ENCODE measurements at regions not wholly inside any gene's neighbourhood (a gene's known extent, or its start where the extent isn't known, plus 50 kb on each side); places are given as distances from the start of the nearest gene placed in this dataset.

DNA sequence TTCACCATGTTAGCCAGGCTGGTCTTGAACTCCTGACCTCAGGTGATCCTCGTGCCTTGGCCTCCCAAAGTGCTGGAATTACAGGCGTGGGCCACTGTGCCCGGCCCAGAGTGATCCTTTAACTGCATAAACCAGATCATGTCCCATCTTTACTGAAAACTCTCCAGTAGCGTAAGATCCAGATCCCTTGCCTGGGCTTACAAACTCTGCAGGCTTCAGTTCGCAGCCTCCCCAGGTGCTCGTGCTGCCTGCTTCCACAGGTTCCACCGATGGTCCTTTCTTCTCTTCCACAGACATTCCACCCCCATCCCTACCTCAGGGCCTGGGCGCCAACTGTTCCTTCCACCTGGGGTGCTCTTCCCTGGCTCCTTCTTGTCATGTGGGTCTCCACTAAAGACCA is 88.8 kb upstream of the SHANK2 start:
- 85 to 92% (median 91%) methylated on average over 8 of the region's 8 CpGs for WGBS, 3 donors
- Histone ChIP-seq H3K36me3 (ENCODE audit: control insufficient read depth in 3 of 3, insufficient read depth in 2 of 3, low read depth in 1 of 3, low read length in 3 of 3) (no peaks in the 10 kb centered on the region), H3K4me1 (ENCODE audit: control insufficient read depth in 3 of 3, insufficient read depth in 2 of 3, low read depth in 1 of 3, low read length in 2 of 3) (peaks cover 0 to 18% (median 0%) of the 10 kb centered on the region in 3 donors), H3K4me3 (ENCODE audit: low read depth in 1 of 3, low read length in 3 of 3) (no peak overlapping the region), H3K27ac (ENCODE audit: low read depth in 1 of 3, low read length in 2 of 3) (no peak overlapping the region), H3K27me3 (ENCODE audit: control insufficient read depth in 3 of 3, insufficient read depth in 3 of 3, low read length in 3 of 3) (no peaks in the 10 kb centered on the region), H3K9me3 (ENCODE audit: control insufficient read depth in 2 of 2, insufficient read depth in 1 of 2, low read depth in 1 of 2, low read length in 1 of 2) (no peaks in the 10 kb centered on the region)
- DNase-seq (no peak), FAIRE-seq (no peak)

DNA sequence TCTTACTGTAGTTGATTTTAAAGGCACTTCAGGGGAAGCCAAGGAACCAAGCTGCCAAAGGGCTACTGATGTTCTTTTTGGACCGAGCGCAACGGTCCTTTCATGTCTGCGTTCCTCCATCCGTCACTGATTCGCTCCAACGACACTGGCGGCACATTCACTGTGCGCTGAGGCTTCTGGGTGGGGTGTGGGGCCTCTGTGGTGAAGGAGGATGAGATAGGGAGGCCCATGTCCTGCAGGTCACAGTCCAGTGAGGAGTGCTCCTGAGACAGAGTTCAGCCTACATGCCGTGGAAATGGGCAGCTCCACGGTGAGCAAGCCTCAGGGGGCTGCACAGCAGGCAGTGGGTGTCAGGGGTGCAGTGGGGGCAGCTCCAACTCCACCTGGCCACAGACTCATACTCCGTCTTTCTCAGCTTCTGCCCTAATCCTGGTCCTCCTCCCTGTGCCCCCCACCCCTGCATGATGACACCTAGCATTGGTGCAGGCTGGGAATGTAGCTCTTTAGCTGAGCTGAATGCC is 87.8 kb upstream of the SHANK2 start:
- DNase-seq (peak in 1 of 2 donors; percentile 46), FAIRE-seq (no peak)
- H3K4me1 ChIP-seq (ENCODE audit: control insufficient read depth in 3 of 3, insufficient read depth in 2 of 3, low read depth in 1 of 3, low read length in 2 of 3): peaks cover 0 to 18% (median 0%) of the 10 kb centered on the region in 3 donors
- H3K4me3 ChIP-seq (ENCODE audit: low read depth in 1 of 3, low read length in 3 of 3): no peak overlapping the region
- H3K27me3 ChIP-seq (ENCODE audit: control insufficient read depth in 3 of 3, insufficient read depth in 3 of 3, low read length in 3 of 3): no peaks in the 10 kb centered on the region
- H3K27ac ChIP-seq (ENCODE audit: low read depth in 1 of 3, low read length in 2 of 3): peak overlapping the region in 1 of 3 donors; percentile 51
- H3K9me3 ChIP-seq (ENCODE audit: control insufficient read depth in 2 of 2, insufficient read depth in 1 of 2, low read depth in 1 of 2, low read length in 1 of 2): no peaks in the 10 kb centered on the region
- no peaks in the 10 kb centered on the region for H3K36me3 ChIP-seq (ENCODE audit: control insufficient read depth in 3 of 3, insufficient read depth in 2 of 3, low read depth in 1 of 3, low read length in 3 of 3)
- WGBS, 3 donors: 80 to 87% (median 81%) methylated on average over 11 to 12 of the region's 12 CpGs

DNA sequence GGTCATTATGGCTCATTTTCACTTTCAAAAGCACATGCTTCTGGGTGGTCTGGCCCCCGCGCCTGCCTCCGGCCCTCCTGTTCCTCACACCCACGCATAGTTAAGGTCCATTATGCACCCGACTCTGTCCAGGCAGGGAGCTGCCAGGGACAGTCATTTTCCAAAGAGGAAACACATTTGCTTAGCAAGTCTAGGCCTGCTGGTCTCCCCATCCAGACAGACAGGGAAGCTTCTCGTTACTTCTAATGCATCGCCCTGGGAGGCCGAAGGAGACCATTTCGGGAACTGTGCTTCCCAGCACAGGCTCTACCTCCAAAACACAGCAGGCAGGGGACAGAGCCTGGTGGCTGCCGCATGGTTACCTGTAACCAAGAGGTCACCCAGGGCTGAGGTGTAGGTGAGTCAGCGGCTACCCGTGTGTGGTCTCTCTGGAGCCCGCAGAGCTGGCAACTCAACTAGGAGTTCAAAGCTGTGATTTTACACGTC is 87.1 kb upstream of the SHANK2 start:
- DNase-seq (no peak), FAIRE-seq (no peak)
- Histone ChIP-seq H3K27ac (ENCODE audit: low read depth in 1 of 3, low read length in 2 of 3) (peak overlapping the region in 1 of 3 donors; percentile 51), H3K9me3 (ENCODE audit: control insufficient read depth in 2 of 2, insufficient read depth in 1 of 2, low read depth in 1 of 2, low read length in 1 of 2) (no peaks in the 10 kb centered on the region), H3K4me1 (ENCODE audit: control insufficient read depth in 3 of 3, insufficient read depth in 2 of 3, low read depth in 1 of 3, low read length in 2 of 3) (peaks cover 0 to 18% (median 0%) of the 10 kb centered on the region in 3 donors), H3K36me3 (ENCODE audit: control insufficient read depth in 3 of 3, insufficient read depth in 2 of 3, low read depth in 1 of 3, low read length in 3 of 3) (no peaks in the 10 kb centered on the region), H3K27me3 (ENCODE audit: control insufficient read depth in 3 of 3, insufficient read depth in 3 of 3, low read length in 3 of 3) (no peaks in the 10 kb centered on the region), H3K4me3 (ENCODE audit: low read depth in 1 of 3, low read length in 3 of 3) (no peak overlapping the region)
- 68 to 85% (median 78%) methylated on average over 14 of the region's 14 CpGs for WGBS, 3 donors

DNA sequence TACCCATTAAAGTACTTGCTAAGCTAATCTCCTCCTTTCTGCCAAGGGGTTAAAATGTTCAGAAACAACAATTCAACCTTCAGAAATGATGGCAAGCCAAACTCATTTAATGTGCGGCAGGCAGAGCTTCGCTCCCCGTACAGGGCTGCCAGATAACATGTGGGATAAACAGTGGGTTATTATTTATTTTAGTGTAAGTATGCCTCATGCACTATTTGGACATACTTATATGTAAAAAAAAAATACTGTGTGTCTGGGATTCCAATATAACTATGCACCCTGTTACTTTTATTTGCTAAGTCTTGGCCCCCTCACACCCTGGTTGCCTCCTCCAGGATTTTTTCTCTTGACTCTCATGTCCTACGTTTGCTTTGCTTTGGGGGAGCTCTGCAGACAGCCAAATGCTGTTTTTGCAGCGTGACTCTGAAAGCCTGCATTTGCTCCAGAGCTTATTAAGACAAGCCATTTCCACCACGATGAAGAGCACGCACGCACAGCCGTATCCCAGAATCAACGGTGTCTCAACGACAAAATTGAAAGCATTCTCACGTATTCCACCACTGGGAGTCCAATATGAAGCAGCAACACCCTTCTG is 86.5 kb upstream of the SHANK2 start:
- FAIRE-seq (no peak), DNase-seq (peak in 1 of 2 donors; percentile 12)
- WGBS, 3 donors: 59 to 90% (median 85%) methylated on average over 12 of the region's 12 CpGs
- Histone ChIP-seq H3K9me3 (ENCODE audit: control insufficient read depth in 2 of 2, insufficient read depth in 1 of 2, low read depth in 1 of 2, low read length in 1 of 2) (no peaks in the 10 kb centered on the region), H3K27ac (ENCODE audit: low read depth in 1 of 3, low read length in 2 of 3) (peak overlapping the region in 1 of 3 donors; percentile 51), H3K4me1 (ENCODE audit: control insufficient read depth in 3 of 3, insufficient read depth in 2 of 3, low read depth in 1 of 3, low read length in 2 of 3) (peaks cover 0 to 18% (median 0%) of the 10 kb centered on the region in 3 donors), H3K27me3 (ENCODE audit: control insufficient read depth in 3 of 3, insufficient read depth in 3 of 3, low read length in 3 of 3) (no peaks in the 10 kb centered on the region), H3K4me3 (ENCODE audit: low read depth in 1 of 3, low read length in 3 of 3) (no peak overlapping the region), H3K36me3 (ENCODE audit: control insufficient read depth in 3 of 3, insufficient read depth in 2 of 3, low read depth in 1 of 3, low read length in 3 of 3) (no peaks in the 10 kb centered on the region)

DNA sequence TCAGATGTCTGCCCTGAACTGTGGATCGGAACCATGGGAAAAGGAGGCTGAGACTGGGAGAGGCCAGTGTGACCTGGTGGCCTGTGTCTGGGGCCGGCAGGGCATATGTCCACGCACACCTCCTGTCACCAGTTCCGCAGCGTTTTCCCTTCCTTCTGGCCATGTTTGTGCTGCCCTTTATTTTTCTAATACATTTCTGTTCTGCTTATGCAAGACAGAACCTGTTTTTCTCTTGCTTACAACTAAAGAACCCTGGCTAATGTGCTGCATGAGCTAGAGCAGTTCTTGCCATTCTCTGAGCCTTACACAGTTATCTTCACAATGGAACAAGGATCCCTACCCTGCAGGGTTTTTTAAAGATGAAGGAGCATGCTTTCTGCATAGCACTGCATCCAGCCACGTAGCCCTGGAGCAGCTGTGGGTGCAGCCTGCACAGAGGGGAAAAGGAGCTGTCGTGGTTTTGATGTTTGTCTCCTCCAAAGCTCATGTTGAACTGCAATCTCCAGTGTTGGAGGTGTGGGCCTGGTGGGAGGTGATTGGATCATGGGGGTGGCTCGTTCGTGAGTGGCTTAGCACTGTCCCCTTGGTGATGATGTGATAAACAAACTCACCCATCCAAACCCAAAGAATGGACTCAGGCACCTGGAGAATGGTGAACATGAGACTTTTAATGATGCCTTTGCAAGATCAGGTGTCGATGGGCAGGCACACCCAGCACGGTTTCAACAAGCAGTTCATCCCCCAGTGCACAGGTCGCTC is 84.8 kb upstream of the SHANK2 start:
- peaks cover 0 to 6% of the 10 kb centered on the region in 2 donors for H3K9me3 ChIP-seq (ENCODE audit: control insufficient read depth in 2 of 2, insufficient read depth in 1 of 2, low read depth in 1 of 2, low read length in 1 of 2)
- DNase-seq: no peak
- WGBS, 3 donors: 76 to 84% (median 78%) methylated on average over 12 of the region's 12 CpGs
- H3K36me3 ChIP-seq (ENCODE audit: control insufficient read depth in 3 of 3, insufficient read depth in 2 of 3, low read depth in 1 of 3, low read length in 3 of 3): no peaks in the 10 kb centered on the region
- H3K27ac ChIP-seq (ENCODE audit: low read depth in 1 of 3, low read length in 2 of 3): no peak overlapping the region
- no peak for FAIRE-seq
- H3K27me3 ChIP-seq (ENCODE audit: control insufficient read depth in 3 of 3, insufficient read depth in 3 of 3, low read length in 3 of 3): no peaks in the 10 kb centered on the region
- peaks cover 0 to 16% (median 0%) of the 10 kb centered on the region in 3 donors for H3K4me1 ChIP-seq (ENCODE audit: control insufficient read depth in 3 of 3, insufficient read depth in 2 of 3, low read depth in 1 of 3, low read length in 2 of 3)
- no peak overlapping the region for H3K4me3 ChIP-seq (ENCODE audit: low read depth in 1 of 3, low read length in 3 of 3)

DNA sequence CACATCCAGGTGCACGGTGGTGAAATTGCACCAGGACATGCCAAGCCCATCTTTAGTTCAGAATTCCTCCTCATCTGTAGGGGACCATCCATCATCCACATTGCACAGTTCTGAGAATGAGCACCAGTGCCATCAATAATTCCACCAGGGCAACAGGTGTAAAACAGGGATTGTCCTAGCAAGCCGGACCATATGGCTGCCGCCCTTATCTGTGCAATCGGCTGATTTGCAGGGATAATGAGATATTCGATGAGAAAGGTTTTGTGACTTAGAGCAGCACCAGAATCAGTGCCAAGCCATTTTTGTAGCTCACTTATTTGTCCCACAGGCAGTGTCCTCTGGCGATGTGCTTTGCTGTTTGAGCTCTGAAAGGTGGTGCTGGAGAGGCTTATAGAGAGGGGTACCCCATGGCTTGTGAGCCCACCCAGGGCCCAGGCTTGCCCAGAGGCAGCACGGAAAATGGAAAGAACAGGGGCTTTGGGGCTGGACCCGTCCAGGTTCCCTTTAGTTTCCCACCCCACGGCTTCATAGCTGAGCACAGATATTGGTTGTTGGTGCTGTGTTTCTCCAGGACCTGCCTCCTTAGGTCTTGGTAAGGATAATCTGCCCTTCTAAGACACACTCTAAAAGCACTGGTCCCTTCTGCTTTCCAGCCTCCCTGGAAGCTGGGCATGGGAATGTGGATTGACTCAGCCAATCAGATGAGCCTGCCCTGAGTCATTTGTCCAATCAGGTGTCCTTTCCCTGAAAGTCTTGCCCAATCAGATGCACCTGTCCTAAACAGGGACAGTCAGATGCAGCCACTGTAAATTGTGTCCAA is 84.0 kb upstream of the SHANK2 start:
- Histone ChIP-seq H3K9me3 (ENCODE audit: control insufficient read depth in 2 of 2, insufficient read depth in 1 of 2, low read depth in 1 of 2, low read length in 1 of 2) (peaks cover 0 to 6% of the 10 kb centered on the region in 2 donors), H3K27ac (ENCODE audit: low read depth in 1 of 3, low read length in 2 of 3) (no peak overlapping the region), H3K4me3 (ENCODE audit: low read depth in 1 of 3, low read length in 3 of 3) (no peak overlapping the region), H3K4me1 (ENCODE audit: control insufficient read depth in 3 of 3, insufficient read depth in 2 of 3, low read depth in 1 of 3, low read length in 2 of 3) (peaks cover 0 to 16% (median 0%) of the 10 kb centered on the region in 3 donors), H3K36me3 (ENCODE audit: control insufficient read depth in 3 of 3, insufficient read depth in 2 of 3, low read depth in 1 of 3, low read length in 3 of 3) (no peaks in the 10 kb centered on the region), H3K27me3 (ENCODE audit: control insufficient read depth in 3 of 3, insufficient read depth in 3 of 3, low read length in 3 of 3) (no peaks in the 10 kb centered on the region)
- WGBS, 3 donors: 64 to 82% (median 65%) methylated on average over 9 of the region's 9 CpGs
- FAIRE-seq (no peak), DNase-seq (no peak)

DNA sequence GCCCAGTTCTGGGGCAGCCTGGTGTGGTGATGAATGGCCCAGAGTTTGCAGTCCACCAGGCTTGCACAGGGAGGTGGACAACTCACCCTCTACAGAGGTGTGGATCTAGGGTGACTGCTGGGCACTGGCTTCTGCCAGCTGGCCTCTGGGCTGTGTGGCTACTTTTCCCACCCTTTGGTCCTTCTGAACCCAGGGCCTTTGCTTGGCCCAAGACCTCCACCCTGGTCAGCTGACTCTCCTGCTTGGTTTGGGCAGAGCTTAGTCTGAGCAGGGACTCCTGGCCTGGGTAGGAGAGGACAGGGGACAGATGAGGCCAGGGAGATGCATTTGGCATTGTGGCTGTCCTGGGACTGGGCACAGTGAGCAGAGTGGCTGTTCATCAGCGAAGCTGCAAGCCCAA is 83.0 kb upstream of the SHANK2 start:
- no peaks in the 10 kb centered on the region for H3K27me3 ChIP-seq (ENCODE audit: control insufficient read depth in 3 of 3, insufficient read depth in 3 of 3, low read length in 3 of 3)
- DNase-seq (no peak), FAIRE-seq (no peak)
- H3K27ac ChIP-seq (ENCODE audit: low read depth in 1 of 3, low read length in 2 of 3): no peak overlapping the region
- WGBS, 3 donors: 84 to 90% (median 90%) methylated on average over 1 of the region's 1 CpG
- H3K4me1 ChIP-seq (ENCODE audit: control insufficient read depth in 3 of 3, insufficient read depth in 2 of 3, low read depth in 1 of 3, low read length in 2 of 3): peaks cover 0 to 15% (median 0%) of the 10 kb centered on the region in 3 donors
- no peaks in the 10 kb centered on the region for H3K36me3 ChIP-seq (ENCODE audit: control insufficient read depth in 3 of 3, insufficient read depth in 2 of 3, low read depth in 1 of 3, low read length in 3 of 3)
- no peak overlapping the region for H3K4me3 ChIP-seq (ENCODE audit: low read depth in 1 of 3, low read length in 3 of 3)
- peaks cover 0 to 6% of the 10 kb centered on the region in 2 donors for H3K9me3 ChIP-seq (ENCODE audit: control insufficient read depth in 2 of 2, insufficient read depth in 1 of 2, low read depth in 1 of 2, low read length in 1 of 2)

DNA sequence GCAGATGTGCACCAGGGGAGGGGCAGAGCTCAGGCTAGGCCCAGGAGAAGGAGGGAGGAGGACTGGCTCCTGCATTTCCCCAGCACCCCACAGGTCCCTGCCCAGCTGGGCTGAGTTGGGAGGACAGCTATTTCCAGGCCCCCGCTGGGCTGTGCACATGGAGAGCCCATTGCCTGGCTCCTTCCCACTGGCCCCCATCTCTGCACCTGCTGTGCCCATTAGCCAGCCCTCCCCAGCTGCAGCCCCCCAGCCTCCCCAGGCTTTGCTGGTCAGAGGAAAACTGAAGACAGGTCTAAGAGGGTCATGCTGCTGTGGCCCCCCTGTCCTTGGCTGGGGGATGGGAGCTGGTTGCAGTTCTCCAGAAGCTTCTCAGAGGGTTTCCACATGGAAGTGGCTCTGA is 81.8 kb upstream of the SHANK2 start:
- DNase-seq (no peak), FAIRE-seq (no peak)
- Histone ChIP-seq H3K4me1 (ENCODE audit: control insufficient read depth in 3 of 3, insufficient read depth in 2 of 3, low read depth in 1 of 3, low read length in 2 of 3) (peaks cover 0 to 3% (median 0%) of the 10 kb centered on the region in 3 donors), H3K9me3 (ENCODE audit: control insufficient read depth in 2 of 2, insufficient read depth in 1 of 2, low read depth in 1 of 2, low read length in 1 of 2) (peaks cover 0 to 6% of the 10 kb centered on the region in 2 donors), H3K4me3 (ENCODE audit: low read depth in 1 of 3, low read length in 3 of 3) (no peak overlapping the region), H3K27me3 (ENCODE audit: control insufficient read depth in 3 of 3, insufficient read depth in 3 of 3, low read length in 3 of 3) (no peaks in the 10 kb centered on the region), H3K36me3 (ENCODE audit: control insufficient read depth in 3 of 3, insufficient read depth in 2 of 3, low read depth in 1 of 3, low read length in 3 of 3) (no peaks in the 10 kb centered on the region), H3K27ac (ENCODE audit: low read depth in 1 of 3, low read length in 2 of 3) (no peak overlapping the region)
- 91 to 100% (median 92%) methylated on average over 1 of the region's 1 CpG for WGBS, 3 donors
